GM18520 (cell line): ENCODE measurements at regions not wholly inside any gene's neighbourhood (a gene's known extent, or its start where the extent isn't known, plus 50 kb on each side); places are given as distances from the start of the nearest gene placed in this dataset.
"Not testable (repeated sequence)": the region's sequence is repeated elsewhere in the genome, so short reads cannot be mapped to it uniquely, and the experiment has no call there.

ENCODE experiments used
- ATAC-seq: cut with Tn5 transposase; IDR thresholded peaks from one replicate; pipeline ENCODE4 v1.9.1; 2021; ENCODE audit not compliant: unreplicated experiment

DNA sequence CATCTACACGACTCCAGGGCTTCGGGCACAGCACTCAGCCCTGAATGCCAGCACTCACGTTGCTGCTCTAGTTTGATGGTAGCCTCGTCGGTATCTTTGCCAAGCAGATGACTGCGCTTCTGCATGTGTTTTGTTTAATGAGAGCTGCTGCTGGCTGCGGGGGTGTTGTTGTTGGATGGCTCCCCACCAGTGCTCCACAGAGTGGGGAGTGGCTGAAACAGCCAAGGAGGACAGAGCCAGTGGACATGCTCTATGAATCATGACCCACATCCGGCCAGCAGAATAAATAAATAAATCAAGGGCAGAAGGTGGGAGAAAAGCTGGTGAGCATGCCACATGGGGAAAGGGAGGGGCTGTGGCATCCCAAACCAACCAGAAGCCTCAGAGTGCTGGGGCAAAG, 131.2 kb upstream of the SOX11 start:
- no peak for ATAC-seq

DNA sequence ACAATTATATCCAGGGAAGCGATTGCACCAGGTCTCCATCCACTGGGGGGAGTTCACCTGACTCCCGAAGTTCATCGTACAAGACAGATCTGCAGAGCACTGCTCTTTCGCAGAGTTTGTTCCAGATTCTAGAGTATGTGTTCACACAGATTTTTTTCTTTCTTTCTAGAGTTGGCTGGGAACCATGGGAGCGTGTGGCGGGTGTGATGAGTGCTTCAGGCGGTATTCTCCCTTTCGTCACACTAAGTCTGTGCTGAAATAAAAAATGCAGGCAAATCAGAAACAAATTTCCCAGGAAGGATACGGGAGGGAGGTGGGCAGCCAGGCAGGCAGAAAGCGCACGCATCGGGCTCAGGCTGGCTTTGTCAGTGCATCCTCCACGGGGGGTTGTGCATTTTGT, 129.8 kb upstream of the SOX11 start:
- no peak for ATAC-seq

DNA sequence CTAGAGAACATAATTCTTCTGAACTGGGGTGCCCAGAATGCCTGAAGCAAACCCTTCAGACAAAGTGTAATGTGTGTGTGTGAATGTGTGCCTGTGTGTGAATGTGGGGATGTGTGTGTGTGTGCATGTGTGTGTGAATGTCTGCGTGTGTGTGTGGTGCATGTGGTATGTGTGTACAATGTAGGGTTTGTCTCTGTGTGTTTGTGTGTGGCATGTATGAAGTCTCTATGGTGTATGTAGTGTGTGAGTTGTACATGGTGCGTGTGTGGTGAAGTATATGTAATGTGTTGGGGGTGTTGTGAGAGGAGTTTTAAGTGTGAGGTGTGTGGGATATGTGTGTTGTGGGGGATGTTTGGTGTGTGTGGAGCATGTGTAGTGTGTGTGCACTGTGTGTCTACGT, 129.3 kb upstream of the SOX11 start:
- no peak for ATAC-seq

DNA sequence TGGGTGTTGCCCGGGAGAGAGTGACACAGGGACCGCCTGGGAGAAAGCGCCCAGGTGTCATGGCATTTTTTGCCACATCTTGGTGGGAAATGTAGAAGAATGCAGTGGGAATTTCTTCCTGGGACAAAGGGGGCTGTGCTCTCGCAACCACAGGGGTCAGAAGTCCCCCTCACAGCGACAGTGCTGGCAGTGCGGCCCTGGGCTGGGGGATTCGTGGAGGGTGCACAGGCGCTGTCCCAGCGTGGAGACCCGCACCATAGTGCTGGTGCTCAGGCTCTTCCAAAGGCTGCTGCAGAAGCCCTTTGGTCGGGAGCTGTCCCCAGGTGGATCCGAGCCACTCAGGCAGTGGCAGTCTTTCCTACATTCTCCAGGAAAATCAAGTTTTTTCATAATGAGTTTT, 128.8 kb upstream of the SOX11 start:
- ATAC-seq = no peak

DNA sequence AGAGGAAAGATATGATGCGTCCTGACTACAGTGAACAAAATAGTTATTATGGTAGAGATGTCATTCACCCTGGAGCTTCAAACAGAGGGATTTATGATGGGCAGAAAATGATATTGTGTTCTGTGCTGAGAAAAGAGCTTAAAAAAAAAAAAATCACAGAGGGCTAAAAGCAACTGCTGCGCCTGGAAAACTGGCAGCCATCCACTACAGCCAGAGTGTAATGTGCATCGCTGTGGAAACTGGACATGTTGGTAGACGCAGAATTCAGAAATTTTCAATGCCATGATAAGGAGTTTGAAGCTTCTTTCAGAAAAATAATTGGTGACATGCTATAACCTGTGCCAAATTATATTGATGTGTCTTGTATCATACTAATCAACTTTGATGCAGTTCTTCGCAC, 122.9 kb upstream of the SOX11 start:
- no peak for ATAC-seq

DNA sequence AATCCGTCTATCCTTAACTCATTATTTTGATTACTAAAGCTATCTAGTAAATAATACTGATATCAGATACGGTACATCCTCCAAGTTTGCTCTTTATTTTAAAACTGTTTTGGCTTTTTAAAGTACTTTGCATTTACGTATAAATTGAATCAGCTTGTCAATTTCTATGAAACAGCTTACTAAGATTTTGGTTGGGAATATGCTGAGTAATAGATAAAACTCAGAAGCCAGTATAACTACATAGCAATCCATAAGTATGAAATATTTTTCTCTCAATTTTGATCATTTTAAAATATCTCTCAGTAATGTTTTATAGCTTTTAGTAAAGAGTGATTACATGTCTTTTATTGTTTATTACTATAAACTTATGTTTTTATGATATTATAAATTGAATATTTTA, 116.2 kb upstream of the SOX11 start:
- no peak for ATAC-seq

DNA sequence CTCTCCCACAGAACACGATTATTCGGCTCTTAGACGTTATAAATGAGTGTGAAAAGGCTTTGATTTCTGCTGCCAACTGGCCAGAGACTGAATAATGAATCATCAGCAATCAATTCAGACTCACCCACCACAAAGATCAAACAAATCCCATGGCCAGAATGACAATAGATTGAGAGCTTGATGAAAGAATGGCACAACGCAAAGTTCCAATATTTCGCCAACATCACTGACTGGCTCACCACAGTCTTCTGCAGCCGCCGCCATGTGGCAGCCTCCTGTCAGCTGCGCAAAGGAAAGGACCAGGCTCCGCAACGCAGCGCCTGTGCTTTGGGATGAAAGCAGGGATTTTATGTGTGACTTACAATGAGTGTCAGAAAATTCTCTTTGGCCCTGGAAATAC, 104.4 kb upstream of the SOX11 start:
- ATAC-seq = no peak

DNA sequence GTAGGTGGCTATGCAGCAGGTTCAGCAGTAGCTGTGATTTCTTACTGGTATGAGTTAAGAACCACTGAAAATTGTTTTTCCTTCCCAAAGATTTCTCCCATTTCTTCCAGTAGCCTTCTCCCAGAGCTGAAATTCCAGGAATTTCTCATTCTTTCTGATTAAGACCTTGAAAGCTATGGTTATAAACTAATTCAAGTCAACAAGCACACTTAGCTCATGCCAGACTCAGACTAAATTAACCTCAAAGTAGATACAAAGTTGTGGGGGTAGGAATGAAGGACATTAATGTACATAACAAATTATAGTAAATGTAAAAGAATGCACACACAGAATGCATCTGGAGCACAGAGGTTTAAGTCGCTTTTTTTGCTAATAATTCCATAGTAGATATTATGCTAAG, 103.6 kb upstream of the SOX11 start:
- no peak for ATAC-seq

DNA sequence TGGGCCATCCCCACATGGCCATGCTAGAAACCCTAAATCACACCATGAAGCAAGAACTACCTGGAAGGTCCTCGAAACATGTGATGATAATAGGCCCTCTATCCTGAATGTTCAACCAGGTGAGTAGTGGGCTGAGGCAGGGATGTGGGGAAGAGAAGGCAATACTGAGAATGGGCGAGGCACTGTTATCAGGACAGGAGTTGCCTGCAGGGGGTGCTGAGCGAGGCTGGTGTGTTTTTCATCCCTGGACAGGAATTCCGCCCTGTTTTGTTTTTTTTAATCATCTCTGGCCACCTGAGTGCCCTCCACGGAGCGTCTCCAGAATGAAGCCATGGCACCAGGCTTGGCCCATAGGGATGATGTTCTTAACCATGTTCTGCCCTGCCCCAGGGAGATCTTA, 103.0 kb upstream of the SOX11 start:
- no peak for ATAC-seq

DNA sequence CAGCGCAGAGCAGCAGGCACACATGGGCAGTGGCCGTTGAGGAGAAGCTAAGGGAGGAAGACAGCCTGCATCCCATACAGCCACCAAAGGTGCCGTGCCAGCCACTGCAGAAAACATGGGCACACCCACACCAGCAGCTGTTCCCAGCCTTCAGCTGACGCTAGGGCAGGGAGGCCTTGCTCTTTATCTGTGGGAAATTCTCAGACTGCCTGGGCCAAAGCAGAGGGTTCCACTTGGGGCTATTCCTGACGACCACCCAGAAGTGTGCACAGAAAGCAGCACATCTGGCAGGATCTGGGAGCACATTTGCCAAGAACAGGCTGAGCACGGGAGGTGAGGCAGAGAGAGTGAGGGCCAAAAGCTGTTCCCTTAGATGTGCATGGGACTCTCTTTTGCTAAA, 101.3 kb upstream of the SOX11 start:
- ATAC-seq = no peak

DNA sequence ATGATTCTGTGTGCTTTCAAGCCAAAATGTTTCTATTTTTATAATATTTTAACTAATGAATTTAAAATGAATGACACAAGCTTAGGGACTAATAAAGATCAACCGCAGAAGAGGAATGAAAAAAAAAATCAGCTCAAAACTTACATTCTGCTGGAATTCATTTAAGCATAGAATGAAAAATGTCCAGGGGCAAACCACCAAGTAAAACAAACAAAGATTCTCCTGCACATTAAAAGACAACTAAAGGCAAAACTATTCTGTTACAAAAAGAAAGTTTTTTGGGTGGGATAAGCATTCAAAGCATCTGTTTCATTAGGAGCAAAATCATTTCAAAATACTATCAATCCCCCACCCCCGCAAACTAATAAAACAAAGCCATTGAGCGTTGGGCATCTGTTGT, 99.3 kb upstream of the SOX11 start:
- ATAC-seq = no peak

DNA sequence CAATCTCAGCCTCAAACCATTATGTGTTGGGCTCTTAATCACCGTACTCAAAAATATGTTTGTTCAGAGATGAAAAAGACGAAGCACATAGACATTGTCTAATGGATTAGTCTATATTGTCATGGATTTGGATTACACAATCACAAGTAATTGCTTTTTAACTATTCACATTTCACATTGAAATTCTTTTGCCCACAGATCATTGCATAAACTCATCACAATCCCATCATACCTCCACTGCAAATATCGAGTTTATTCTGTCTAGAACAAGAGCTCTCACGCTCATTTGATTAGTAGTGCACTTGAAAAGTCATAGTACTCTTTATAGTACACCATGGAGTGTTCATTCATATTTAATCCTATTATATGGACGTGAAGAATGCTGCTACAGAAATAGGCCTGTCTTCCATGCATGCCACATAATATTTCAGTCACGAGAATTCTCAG, 97.9 kb upstream of the SOX11 start:
- no peak for ATAC-seq

DNA sequence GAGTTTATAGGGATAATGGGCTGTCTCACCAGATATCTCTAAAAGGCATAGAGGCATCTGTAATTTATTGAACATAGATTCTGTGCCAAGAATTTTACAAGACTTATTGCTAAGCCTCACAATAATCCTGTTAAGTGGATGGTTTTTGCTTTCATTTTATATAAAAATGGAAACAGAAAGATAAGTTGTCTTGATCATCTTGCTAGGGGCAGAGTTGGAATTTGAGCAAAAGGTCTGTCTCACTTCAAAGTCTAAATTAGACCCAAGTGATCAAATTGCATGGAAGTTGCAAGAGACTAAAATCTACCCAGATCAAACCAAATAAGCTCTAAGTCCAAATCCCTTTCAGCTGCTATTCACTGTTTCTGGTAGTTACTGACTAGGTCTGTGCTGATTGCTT, 95.3 kb upstream of the SOX11 start:
- ATAC-seq = no peak

DNA sequence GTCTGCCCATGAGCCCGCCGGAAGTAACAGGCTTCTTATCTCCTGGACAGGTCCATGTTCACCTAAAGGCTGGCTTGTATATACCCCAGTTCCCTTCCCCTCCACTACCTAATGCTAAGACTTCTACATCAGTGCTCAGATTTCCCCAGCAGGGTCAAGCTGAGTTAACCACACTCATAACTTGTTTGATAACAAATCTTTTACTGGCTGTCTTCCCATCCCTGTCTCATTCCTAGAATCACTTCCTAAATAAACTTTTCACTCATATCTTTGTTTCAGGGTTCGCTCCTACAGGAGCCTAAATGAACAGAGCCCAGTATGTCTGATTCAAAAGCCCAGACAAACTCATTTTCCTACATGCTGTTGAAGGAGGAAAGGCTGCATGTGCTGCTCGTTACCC, 94.0 kb upstream of the SOX11 start:
- no peak for ATAC-seq

DNA sequence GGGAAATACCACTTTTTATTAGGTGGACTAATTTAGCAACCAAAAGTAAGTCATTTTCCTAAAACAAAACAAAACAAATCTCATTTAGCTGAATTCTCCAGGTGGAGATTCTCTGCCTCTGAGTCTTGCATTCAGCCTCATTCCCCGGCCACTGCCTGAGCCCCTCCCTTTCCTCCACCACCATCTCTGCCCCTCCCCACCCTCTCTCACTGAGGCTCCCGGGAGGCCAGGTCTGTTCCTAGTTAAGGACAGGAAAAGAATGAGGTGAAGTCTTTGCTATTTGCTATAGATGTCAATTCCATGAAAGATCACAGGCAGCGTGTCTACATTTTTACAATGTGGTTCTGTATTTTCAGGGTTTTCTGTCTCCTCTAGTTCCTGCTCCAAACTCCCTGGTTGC, 83.0 kb upstream of the SOX11 start:
- no peak for ATAC-seq

DNA sequence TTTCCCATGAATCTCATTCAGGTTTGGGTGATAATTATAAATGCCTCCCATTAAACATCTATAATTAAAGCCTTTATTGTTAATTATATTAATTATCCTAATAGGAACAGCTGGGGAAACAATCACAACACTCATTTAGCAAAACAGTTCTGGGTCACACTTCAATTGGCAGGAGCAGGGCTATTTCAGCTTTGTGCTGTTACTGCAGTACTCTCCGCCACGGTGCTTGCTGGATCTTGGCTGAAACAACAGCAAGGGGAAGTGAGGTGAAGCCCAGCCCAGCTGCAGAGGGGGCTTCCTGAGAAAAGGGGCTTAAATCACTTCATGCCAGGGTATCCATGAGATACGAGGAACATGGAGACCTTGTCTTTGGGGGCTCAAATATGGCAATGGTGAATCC, 79.5 kb upstream of the SOX11 start:
- ATAC-seq = no peak

DNA sequence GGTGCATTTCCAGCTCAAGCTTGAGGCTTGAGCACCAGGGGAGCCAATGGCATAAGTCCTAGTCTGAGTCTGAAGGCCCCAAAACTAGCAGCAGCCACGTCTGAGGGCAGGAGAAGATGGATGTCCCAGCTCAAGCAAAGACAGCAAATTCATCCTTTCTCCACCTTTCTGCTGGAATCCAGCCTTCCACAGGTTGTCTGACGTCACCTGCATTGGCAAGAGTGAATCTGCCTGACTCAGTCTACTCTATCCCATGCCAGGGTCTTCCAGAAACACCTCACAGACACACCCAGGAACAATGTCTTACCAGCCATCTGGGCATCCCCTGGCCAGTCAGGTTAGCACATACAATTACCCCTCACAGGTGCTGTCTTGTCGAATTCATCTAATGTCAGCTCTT, 76.2 kb upstream of the SOX11 start:
- ATAC-seq = no peak

DNA sequence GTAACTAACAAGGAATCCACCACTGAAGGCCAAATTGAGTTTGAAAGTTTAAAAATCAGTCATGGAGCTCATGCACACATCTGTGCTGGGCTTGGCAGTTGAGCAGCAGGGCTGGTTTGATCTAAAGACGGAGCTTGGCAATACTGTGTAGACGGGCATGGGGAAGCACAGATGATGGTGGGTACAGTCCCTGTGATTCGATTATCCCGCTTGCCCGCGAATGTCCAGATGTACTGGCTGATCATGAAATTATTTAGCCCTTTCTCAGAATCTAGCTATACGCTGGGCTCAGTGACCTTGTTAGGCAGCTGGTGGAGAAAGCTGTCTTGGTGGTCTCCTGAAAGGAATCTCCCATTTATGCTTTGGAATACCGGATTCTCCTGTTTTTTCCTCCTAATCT, 74.8 kb upstream of the SOX11 start:
- no peak for ATAC-seq

DNA sequence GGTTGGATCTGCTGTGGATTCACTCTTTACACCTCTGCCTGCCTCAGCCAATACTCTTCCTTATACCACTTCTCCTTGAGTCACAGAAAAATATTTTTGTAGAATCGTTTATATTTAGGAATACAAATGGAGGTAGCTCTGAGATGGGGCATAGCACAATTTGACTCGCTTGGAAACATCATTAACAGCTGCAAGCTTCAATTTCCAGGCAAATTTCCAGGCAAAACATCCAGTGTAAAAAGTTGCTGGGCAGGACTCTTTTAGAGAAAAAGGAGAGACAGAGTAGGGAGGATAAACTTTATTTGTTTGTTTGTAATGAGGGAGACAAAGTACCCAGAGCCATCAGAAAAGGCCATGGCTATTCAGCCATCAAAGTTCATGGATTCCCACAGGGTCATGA, 74.4 kb upstream of the SOX11 start:
- no peak for ATAC-seq

DNA sequence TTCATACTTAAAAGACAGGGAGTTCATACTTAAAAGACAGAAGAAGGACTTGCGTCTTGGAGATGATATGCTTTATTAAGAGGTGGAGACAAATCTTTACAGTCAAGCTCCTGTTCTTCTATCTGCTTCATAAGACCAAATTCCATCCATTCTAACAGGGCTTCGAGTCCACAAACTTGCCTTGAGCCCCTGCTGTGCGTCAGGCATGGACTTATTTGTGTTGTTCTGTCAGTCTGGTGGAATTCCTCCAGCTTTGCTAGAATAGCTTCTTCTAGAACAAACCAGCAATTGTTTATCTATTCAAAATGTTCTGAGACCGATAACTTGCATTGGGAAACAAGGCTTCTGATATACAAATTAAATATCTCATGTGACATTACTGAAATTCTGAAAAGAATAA, 73.9 kb upstream of the SOX11 start:
- ATAC-seq = no peak

DNA sequence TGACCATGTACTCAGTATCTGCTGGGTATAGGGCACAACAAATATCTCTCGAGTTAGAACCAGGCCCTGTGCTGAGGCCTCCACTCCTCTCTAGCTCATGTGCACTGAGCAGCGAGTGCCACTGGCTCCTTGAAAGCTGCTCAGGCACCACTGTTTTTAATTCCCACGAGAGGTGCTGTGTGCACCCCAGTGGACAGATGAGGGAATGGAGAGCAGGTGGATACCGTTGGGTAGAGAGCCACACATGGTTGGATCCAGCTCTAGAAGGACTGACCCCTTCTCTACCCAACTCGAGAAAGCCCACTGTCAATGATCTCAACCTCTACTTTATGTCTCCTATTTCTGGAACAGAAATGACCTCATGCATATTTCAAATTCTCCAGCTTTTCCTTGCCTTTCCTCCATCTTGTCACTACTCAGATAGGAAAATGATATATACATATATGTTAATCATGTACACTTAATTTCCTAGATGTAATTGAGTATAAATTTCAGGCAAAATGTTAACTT, 66.6 kb upstream of the SOX11 start:
- not testable (repeated sequence) for ATAC-seq

DNA sequence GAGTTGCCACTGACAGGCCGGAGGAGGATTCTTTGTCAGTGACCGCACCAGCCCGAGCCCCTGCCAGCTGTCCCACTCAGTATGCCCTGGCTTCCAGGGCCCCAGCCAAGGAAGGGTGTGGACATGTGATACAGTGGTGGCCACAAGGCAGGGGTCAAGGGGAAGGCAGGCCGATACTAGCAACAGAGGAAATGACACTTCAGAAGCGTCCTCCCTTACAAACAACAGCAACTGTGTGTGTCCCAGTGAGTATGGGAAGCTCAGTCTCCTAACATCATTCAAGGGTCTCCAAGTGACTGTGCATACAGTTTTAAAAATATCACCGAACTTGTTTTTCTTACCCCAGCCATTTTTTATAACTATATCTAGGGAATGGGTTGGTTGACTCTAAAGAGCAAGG, 63.7 kb upstream of the SOX11 start:
- ATAC-seq = not testable (repeated sequence)

DNA sequence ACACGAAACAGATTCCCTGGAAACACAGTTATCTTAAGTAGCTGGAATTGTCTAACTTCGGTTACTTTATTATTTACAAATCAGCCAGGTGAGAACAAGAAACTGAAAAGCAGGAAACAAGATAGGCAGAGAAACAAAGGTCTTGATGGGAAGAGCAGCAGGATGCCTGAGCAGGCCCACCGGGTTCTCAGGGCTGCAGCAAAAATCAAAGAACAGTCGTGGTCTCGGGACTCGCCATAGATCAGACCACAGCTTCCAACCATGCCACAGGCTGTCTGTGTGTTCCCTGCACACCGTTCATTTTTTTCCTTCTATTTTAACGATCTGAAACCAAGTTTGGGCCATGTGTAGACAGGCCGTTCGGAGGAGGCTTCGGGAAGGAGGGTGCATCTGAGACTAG, 62.7 kb upstream of the SOX11 start:
- not testable (repeated sequence) for ATAC-seq

DNA sequence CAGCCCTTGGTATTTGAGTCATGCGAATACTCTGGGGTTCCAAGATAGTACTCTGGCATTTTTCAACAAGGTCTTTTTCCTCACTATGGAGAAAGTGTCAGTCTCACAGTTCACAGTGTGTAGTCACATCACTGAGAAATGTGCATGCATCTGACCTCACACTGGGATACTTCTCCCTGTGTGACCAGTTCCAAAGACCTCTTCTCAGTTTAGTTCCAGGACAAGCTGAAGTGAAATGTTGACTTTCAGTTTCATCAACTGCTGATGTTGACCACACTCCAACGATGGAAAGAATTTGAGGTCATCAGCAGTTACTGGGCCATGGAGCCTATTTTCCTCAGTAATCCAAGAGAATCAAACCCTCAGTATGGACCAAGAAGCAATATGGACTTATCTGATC, 55.1 kb upstream of the SOX11 start:
- ATAC-seq = not testable (repeated sequence)
